HG02610 (cell line): ENCODE measurements at regions not wholly inside any gene's neighbourhood (a gene's known extent, or its start where the extent isn't known, plus 50 kb on each side); places are given as distances from the start of the nearest gene placed in this dataset.

Experiments used
- ATAC-seq: cut with Tn5 transposase; IDR thresholded peaks from one replicate; pipeline ENCODE4 v1.9.1; 2021; ENCODE audit warnings: mild to moderate bottlenecking, moderate library complexity; ENCODE audit not compliant: unreplicated experiment

GRCh38 chr7:41193738-41194282 lies 509.1 kb downstream of the INHBA start:
- no peak for ATAC-seq

- no peak for ATAC-seq
Observed at GRCh38 chr7:41190581-41190980, 512.3 kb downstream of the INHBA start.

- ATAC-seq = no peak
Observed at GRCh38 chr7:41189866-41190265, 513.0 kb downstream of the INHBA start.

- no peak for ATAC-seq
Observed at GRCh38 chr7:41188163-41189130, 514.4 kb downstream of the INHBA start.

- no peak for ATAC-seq
Observed at GRCh38 chr7:41187322-41187721, 515.6 kb downstream of the INHBA start.

GRCh38 chr7:41185851-41186250 lies 517.0 kb downstream of the INHBA start:
- no peak for ATAC-seq

GRCh38 chr7:41183741-41184140 lies 519.1 kb downstream of the INHBA start:
- ATAC-seq = no peak

GRCh38 chr7:41182782-41183181 lies 520.1 kb downstream of the INHBA start:
- no peak for ATAC-seq

- no peak for ATAC-seq
Observed at GRCh38 chr7:41175435-41175834, 527.5 kb downstream of the INHBA start.

- no peak for ATAC-seq
Observed at GRCh38 chr7:41174521-41174920, 528.4 kb downstream of the INHBA start.

GRCh38 chr7:41170466-41170865 lies 532.4 kb downstream of the INHBA start:
- ATAC-seq = no peak

GRCh38 chr7:41169317-41169716 lies 533.6 kb downstream of the INHBA start:
- ATAC-seq = no peak

GRCh38 chr7:41167836-41168235 lies 535.1 kb downstream of the INHBA start:
- ATAC-seq = no peak

GRCh38 chr7:41164440-41164839 lies 538.5 kb downstream of the INHBA start:
- ATAC-seq = no peak

- ATAC-seq = no peak
Observed at GRCh38 chr7:41163991-41164390, 538.9 kb downstream of the INHBA start.

GRCh38 chr7:41162612-41163011 lies 540.3 kb downstream of the INHBA start:
- no peak for ATAC-seq

- no peak for ATAC-seq
Observed at GRCh38 chr7:41161041-41161587, 541.8 kb downstream of the INHBA start.

GRCh38 chr7:41156268-41156667 lies 546.6 kb downstream of the INHBA start:
- no peak for ATAC-seq

GRCh38 chr7:41153268-41153667 lies 549.6 kb downstream of the INHBA start:
- no peak for ATAC-seq

- ATAC-seq = no peak
Observed at GRCh38 chr7:41152179-41152678, 550.7 kb downstream of the INHBA start.

- ATAC-seq = no peak
Observed at GRCh38 chr7:41149576-41149975, 553.3 kb downstream of the INHBA start.

GRCh38 chr7:41148521-41148951 lies 554.4 kb downstream of the INHBA start:
- ATAC-seq = no peak
